SH-SY5Y (cell line): ENCODE measurements at regions not wholly inside any gene's neighbourhood (a gene's known extent, or its start where the extent isn't known, plus 50 kb on each side); places are given as distances from the start of the nearest gene placed in this dataset.

Experiments
- GATA2 ChIP-seq: IDR thresholded peaks from 2 replicates; pipeline ENCODE4 v1.6.1; 2011; ENCODE audit warnings: mild to moderate bottlenecking, low read depth, low read length
- GATA3 ChIP-seq: IDR thresholded peaks from 2 replicates; pipeline ENCODE4 v1.6.1; 2011; ENCODE audit warnings: low read depth, mild to moderate bottlenecking, low read length, moderate library complexity

DNA sequence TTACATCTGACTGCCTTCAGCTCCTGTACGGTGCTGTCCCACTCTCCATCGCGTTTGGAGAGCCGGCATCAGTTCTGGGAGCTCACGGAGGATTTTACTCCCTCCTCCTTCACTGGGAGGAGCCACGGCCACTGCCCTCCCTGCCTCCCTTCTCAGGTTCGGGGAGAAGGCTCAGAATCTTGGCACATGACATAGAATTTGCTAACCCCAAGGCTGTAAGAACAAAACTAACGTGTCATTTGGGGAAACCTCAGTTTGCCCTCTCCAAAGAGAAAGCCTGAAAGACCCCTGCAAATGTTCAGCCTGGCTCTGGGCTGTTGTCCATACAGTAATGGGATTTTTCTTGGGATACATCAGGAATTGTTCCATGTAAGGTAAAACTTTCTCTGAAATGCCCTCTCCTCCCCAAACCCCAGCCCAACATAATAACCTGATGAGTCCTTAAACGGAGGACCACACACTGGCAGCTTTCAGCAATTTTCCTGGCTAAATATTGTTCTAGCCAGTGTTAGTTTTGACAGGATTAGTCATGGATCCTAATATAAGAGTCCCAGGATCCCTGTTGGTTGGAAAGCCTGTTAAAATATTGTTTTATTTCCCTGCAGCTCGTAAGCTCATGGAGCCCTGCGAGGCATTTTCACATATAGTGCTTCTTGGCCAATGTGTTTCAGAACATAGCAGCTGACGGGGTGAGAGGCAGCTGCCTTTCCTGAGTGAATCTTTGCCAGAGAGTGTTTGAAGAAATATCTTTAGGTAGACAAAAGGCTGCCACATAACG lies 98.8 kb downstream of the RHOU start:
- TF ChIP-seq GATA3: no peak
- no peak for TF ChIP-seq GATA2

DNA sequence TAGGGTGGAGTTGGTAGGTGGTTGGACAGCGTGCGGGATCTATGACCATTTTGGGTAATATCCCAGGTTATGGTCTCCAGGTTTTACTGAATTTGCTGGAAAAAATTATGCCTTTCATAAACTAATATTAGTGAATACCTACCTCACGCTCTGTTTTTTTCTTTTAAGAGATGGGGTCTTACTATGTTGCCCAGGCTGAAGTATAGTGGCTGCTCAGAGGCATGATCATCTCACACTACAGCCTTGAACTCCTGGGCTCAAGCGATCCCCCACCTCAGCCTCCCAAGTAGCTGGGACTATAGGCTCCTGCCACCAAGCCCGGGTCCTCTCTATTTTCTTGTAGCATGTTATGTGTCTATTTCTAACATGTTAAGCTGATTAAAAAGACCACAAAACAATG lies 100.2 kb downstream of the RHOU start:
- TF ChIP-seq GATA2: no peak
- TF ChIP-seq GATA3: no peak

DNA sequence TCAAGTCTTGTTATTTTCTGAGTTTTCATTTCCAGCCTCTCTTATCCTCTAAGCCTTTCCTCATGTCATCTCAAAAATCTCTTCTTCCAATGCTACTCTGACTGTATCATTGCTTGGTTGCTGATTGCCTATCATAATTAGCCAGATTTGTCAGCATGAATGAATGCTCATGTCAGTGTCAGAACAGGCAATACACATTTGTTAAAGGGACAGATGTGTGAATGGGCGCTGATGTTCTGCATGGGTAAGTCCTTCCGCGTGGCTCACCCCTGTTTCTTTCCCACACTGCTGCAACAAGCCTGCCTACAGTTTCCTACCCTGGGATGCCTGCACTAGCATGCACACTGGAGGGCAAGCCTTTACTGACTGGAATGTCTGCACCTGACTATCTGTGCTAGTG lies 100.6 kb downstream of the RHOU start:
- no peak for TF ChIP-seq GATA3
- no peak for TF ChIP-seq GATA2

DNA sequence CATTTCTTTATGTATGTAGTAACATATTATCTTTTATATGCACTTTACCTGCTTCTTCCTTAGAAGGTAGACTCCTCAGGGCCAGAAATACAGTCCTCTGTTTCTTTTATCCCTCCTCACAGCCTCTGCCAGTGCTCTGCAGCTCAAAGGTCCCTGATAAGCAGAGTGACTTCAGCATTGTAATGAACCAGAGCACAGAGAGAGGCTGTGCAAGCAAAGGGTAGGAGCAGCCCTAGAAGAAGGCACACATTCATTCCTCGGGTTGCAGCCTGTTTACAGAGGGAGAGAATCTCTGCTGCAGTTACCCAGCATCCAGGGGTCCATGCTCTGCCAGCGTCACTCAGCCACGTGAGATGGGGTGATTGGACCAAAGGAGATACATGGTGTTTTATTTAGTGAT lies 101.1 kb downstream of the RHOU start:
- TF ChIP-seq GATA3: no peak
- no peak for TF ChIP-seq GATA2

DNA sequence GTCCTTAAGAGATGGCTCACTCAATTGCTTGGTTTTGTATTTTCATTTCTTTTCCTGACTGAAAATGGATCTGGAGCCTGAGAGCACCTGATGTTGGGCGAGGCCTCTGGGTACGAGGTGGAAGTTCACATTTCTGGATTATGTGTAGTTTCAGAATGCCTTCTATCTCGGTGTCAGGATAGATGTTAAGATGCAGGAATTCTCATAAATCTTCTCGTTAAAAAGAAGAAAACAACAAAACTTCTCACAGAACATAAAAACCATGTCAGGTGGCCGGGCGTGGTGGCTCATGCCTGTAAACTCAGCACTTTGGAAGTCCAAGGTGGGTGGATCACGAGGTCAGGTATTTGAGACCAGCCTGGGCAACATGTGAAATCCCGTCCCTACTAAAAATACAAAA lies 101.8 kb downstream of the RHOU start:
- TF ChIP-seq GATA3: no peak
- TF ChIP-seq GATA2: no peak

DNA sequence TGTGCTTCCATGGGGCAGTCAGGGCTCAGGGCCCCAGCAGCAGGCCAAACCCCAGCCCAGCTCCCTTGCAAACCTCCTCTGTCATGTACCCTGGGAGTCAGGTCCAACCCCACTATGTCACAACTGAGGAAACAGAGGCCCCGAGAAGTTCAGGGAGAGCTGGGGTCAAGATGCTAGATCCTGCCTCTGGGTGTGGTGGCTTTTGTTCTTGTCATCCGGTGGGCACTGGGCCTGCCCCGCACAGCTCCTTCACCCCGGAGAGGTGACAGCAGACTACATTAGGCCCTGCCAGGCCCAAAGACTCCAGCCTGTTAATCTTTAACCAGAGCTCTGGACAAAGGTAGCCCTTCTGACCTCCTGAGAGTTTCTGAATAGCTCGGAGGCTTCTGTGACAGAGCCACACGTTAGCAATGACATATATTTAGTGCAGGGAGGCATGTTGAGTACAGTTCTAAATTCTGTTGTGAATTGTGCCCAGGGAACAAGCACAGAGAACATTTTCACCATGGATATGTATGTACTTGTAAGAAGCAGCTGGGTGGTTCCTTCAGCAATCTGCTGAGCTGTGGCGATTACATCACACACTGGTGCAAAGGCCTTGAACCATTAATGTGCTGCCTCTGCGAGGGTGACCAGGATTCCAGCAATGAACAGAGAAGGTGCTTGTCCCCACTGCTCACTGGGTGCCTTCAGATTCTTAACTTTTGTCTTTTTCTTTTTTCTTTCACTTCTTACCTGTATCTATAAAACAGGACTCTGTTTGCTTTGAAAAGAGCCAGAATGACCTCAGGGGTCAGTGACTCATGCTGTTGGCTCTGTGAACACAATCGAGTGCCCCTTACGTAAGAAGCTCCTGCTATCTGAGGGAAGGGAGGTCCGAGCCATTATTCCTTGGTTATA lies 102.8 kb downstream of the RHOU start:
- TF ChIP-seq GATA2 (no peak), GATA3 (no peak)

DNA sequence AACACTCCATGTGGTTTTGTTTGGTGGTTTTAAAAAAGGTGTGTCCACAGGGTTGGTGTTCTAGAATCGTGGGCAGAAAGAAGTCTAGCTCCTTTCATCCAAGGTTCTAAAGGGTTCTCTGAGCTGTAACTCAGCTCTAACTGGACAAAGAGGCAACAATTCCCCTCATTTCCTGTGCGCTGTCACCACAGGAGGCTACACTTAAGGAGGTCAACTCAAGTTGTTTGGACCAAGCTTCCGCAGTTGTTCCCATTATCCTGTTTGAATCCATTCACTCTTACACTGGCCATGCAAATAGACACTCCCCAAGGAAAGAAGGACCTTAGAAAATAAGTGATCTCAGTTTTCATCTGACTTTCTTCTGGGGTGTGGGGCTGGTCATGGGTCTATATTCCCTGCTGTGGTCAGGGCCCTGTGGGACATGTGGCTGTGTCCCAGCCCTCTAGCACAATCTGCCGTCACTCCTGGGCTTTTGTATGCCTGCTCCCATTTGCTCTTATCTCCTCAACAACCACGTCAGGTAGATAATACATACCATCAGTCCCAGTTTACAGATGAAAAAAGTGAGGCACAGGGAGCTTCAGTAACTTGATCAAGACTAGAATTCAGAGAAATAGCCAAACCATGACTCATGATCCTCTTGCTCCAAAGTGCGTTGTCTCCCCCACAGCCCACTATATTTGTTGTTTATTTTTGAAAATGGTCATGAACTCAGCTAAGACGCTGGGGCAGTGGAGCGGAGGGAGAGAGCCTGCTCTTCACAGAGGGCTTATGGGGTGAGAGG lies 103.6 kb downstream of the RHOU start:
- TF ChIP-seq GATA2 (no peak), GATA3 (no peak)

DNA sequence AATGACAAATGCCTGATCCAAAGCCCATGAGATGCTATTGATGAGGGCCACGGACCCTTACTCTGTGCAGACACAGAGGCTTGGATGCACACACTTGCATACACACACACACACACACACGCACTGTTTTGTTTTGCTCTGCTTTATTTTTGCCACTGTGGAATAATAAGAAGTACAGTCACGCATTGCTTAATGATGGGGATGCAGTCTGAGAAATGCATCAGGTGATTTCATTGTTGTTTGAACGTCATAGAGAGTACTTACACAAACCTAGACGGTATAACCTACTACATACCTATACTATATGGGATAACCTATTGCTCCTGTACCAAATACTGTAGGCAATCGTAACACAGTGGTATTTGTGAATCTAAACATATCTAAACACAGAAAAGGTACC lies 104.4 kb downstream of the RHOU start:
- TF ChIP-seq GATA2 (no peak), GATA3 (no peak)

DNA sequence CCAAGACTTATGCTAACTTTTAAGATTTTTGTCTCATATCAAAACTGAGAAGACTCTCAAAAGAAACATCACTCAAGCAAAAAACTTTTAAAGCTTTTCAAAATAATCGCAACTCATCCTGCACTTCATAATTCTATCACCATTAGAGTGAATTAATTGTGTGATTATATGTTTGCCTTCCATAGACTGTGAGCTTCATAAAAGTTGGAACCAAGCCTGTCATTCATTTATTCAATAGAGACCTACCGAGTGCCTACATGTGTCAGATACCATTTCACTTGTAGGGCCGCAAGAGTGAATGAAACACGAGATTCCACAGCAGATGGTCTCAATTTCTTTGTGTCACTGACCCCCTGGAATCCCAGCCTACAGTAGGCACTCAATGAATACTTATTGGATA lies 106.4 kb downstream of the RHOU start:
- TF ChIP-seq GATA3 (no peak), GATA2 (no peak)

DNA sequence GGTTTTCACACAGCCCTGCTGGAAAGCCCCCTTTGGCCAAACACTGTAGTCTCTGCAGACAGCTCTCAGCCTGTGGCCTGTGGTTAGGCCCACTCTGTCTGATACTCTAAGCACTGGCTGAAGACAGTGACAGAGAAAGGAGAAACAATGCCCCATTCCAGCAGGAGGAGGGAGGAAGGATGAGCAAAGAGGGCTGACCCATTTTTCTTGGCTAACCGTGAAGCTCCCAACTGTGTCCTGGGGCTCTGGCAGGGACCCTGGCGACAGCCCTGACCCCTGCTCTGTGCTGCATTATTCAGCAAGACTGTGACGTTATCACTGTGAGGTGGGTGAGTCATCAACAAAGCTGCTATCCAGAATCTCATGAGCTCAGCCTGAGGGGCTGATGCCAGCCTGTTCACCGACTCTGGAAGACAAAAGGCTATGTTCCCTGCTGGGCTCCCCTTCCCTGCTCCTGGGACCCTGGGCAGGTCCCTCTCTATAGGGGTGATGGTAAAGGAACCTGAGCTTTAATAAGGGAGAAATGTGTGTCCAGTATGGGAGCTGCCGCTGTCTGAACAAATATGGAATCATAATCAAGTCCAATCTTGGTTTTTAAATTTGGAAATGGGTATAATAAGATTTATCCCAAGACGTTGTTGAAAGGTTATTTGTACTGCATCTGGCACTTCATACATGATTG lies 107.0 kb downstream of the RHOU start:
- TF ChIP-seq GATA2 (no peak), GATA3 (no peak)

DNA sequence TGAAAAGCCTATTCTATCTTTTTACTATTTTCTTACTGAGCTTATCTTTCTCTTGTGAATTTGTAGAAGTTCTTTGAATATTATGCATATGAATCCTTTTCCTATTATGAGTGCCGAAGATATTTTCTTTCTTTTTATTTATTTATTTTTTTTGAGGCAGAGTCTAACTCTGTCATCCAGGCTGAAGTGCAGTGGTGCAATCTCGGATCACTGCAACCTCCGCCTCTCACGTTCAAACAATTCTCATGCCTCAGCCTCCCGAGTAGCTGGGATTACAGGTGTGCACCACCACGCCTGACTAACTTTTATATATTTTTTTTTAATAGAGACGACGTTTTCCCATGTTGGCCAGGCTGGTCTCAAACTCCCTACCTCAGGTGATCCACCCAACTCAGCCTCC lies 109.8 kb downstream of the RHOU start:
- TF ChIP-seq GATA2: no peak

DNA sequence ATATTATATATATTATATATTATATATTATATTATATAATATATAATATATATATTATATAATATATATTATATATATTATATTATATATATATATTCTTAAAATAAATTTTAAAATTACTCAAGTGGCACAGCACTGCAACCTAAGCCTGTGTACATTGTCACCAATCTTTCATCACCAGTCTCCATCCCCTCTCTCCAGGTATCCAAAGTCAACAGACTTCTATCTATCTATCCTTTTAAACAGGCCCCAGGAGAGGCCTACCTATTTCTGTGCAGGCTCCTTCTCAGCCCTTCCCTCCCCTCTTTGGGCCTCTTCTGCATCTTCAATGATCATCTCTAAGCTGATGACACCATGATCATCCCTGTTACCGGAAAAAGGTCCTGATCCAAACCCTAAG lies 111.7 kb downstream of the RHOU start:
- TF ChIP-seq GATA3: no peak
- TF ChIP-seq GATA2: no peak

DNA sequence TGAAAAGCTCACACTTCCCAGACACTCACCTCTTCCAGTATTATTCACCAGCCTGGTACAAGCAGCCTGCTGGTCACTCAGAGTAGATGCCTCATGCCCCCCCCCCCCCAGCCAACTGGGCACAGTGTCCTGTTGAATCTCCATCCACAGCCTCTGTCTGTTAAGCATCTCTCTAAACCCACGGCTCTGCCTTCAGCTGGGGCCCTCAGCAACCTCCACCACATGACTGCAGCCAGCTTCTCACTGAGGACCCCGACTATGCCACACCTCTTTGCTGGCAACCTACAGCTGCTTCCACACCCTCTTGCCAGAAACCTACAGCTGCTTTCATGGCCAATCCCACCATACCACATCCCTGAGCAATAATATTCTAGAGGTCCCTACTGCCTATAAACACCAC lies 113.1 kb downstream of the RHOU start:
- TF ChIP-seq GATA2 (no peak), GATA3 (no peak)
